H1 (cell line): ENCODE measurements at regions not wholly inside any gene's neighbourhood (a gene's known extent, or its start where the extent isn't known, plus 50 kb on each side); places are given as distances from the start of the nearest gene placed in this dataset.

Experiments used
- CTCF ChIP-seq, 3 experiments: IDR thresholded peaks; 1 replicate in 2 of 3; 2 replicates in 1 of 3; pipeline versions ENCODE4 v1.5.1 to v1.6.1; 2011; ENCODE audit warnings: low read length in 3 of 3, mild to moderate bottlenecking in 3 of 3, inconsistent platforms in 2 of 3, low read depth in 1 of 3, moderate library complexity in 1 of 3; ENCODE audit not compliant: insufficient read depth in 1 of 3; ENCODE audit errors: control extremely low read depth in 1 of 3
- MAX ChIP-seq: IDR thresholded peaks from 2 replicates; pipeline ENCODE4 v1.6.1; 2012; ENCODE audit warnings: inconsistent platforms
- POLR2A ChIP-seq, 2 experiments: IDR thresholded peaks; 1 replicate in 1 of 2; 2 replicates in 1 of 2; pipeline ENCODE4 v1.6.1; 2011; ENCODE audit warnings: low read depth in 2 of 2, low read length in 2 of 2, mild to moderate bottlenecking in 2 of 2; ENCODE audit errors: control extremely low read depth in 1 of 2
- SRF ChIP-seq: IDR thresholded peaks from 2 replicates; pipeline ENCODE4 v1.6.1; 2011; ENCODE audit warnings: mild to moderate bottlenecking, low read depth, low read length, moderate library complexity

GRCh38 chr18:53715243-53715853 lies 509.1 kb downstream of the MBD2 start:
- no peak for TF ChIP-seq MAX
- TF ChIP-seq CTCF (IDR thresholded peaks at IDR 0.05; ENCODE audit: control extremely low read depth in 1 of 3, insufficient read depth in 1 of 3, low read depth in 1 of 3, low read length in 3 of 3): no peak
- TF ChIP-seq SRF: no peak
- TF ChIP-seq POLR2A (IDR thresholded peaks at IDR 0.05; ENCODE audit: control extremely low read depth in 1 of 2, low read depth in 2 of 2, low read length in 2 of 2): no peak
